Cardiac fibroblast (primary cell): ENCODE measurements at regions not wholly inside any gene's neighbourhood (a gene's known extent, or its start where the extent isn't known, plus 50 kb on each side); places are given as distances from the start of the nearest gene placed in this dataset.

Source experiments
- DNase-seq, 2 donors: peaks; one replicate each; pipeline versions ENCODE4 v3.0.0 to v3.0.0-alpha.2; 2010; ENCODE audit warnings: low read depth in 2 of 2
- H3K4me3 ChIP-seq, 2 donors: replicated peaks in 1 of 2; 1 replicate in 1 of 2; 2 replicates in 1 of 2; pipeline ENCODE4 v1.5.1; 2011; ENCODE audit warnings: low read depth in 2 of 2, low read length in 2 of 2, mild to moderate bottlenecking in 2 of 2, moderate library complexity in 1 of 2
- CTCF ChIP-seq: IDR thresholded peaks from one replicate; pipeline ENCODE4 v1.5.1; 2011; ENCODE audit warnings: low read depth, mild to moderate bottlenecking, low read length, inconsistent platforms

- no peak for DNase-seq
- no peak overlapping the region for H3K4me3 ChIP-seq
- no peak for TF ChIP-seq CTCF
Observed at GRCh38 chr14:38910092-38910491, 192.9 kb downstream of the SEC23A start.

GRCh38 chr14:38904959-38905358 is 198.1 kb downstream of the SEC23A start:
- TF ChIP-seq CTCF: no peak
- DNase-seq: no peak
- no peak overlapping the region for H3K4me3 ChIP-seq

- no peak for DNase-seq
- no peak for TF ChIP-seq CTCF
- H3K4me3 ChIP-seq: no peak overlapping the region
Observed at GRCh38 chr14:38901791-38902190, 201.2 kb downstream of the SEC23A start.

DNA sequence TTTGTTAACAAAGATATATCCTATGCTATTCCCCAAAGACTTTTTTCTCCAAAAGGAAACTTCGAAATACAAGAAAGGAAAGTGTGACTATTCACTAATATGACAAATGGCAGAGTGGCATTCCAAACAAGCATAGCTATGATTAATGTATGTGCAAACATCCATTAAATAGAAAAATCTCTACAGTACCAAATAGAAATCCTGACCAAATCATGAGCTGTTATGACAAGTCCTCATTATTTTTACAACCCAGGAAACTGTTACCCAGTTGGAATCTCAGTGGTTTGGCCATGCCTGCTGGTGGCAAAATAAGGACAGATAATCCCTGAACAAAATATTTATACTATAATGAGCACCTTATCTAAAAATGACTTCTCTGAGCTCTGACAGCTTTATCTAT is 202.1 kb downstream of the SEC23A start:
- TF ChIP-seq CTCF: no peak
- no peak for DNase-seq
- H3K4me3 ChIP-seq: no peak overlapping the region

DNA sequence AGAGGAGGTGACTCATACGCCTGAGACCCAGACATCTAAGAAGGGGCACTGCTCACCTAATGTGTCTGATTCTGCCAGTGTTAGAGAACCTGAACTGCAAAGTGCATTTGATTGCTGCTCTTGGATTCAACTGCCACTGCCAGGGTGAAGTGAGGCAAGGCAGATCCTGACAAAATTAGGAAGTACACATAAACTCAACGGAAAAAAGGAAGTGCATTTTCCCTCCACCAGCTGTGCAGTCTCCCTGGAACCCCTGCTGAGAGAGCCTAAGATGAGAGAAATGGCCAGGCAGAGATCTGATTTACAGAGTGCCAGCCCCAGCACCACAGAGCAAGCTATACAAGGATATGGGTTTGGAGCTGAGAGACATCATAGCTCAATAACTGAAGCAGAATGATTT is 215.3 kb downstream of the SEC23A start:
- no peak for DNase-seq
- no peak overlapping the region for H3K4me3 ChIP-seq
- no peak for TF ChIP-seq CTCF

DNA sequence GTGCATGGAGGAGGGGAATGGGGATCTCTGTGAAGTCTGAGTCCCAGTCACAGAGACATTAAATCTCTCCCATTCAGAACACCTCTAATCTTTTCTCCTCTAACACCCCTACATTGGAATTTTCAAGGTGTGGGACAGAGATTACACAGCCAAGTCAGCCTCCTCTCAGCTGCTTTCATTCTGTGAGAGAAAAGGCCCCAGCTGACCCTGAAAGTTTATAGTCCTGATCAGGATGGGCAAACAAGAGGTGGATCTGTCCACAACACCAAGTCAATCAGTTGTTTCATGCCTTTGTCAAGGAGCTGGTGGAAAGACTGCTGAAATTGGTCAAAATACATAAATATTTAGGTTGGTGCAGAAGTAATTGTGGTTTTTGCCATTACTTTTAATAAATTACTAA is 218.9 kb downstream of the SEC23A start:
- H3K4me3 ChIP-seq: no peak overlapping the region
- no peak for TF ChIP-seq CTCF
- no peak for DNase-seq

GRCh38 chr14:38883127-38883526 is 219.9 kb downstream of the SEC23A start:
- no peak for TF ChIP-seq CTCF
- H3K4me3 ChIP-seq: no peak overlapping the region
- no peak for DNase-seq
